Lung (tissue), 11 donors: ENCODE measurements at regions not wholly inside any gene's neighbourhood (a gene's known extent, or its start where the extent isn't known, plus 50 kb on each side); places are given as distances from the start of the nearest gene placed in this dataset.

Experiments
- ATAC-seq: fragments of 200-7000 bp; cut with Tn5 transposase; one replicate; pipeline ENCODE4 v1.9.1; 2020; ENCODE audit warnings: moderate number of reproducible peaks; ENCODE audit not compliant: insufficient read depth, low FRiP score
- DNase-seq, 3 donors: peaks; one replicate each; pipeline ENCODE4 v3.0.0-alpha.2; 2013 to 2017
- H3K27ac ChIP-seq, 2 donors: one replicate each; pipeline ENCODE4 v1.5.1; 2013; ENCODE audit warnings: mild to moderate bottlenecking in 2 of 2, moderate library complexity in 2 of 2, control low read depth in 1 of 2, inconsistent platforms in 1 of 2, low read depth in 1 of 2, low read length in 1 of 2
- H3K27me3 ChIP-seq, 3 donors: one replicate each; pipeline ENCODE4 v1.5.1; 2013; ENCODE audit warnings: low read length in 2 of 3; ENCODE audit not compliant: control insufficient read depth in 3 of 3, insufficient read depth in 3 of 3
- H3K36me3 ChIP-seq, 4 donors: one replicate each; pipeline ENCODE4 v1.5.1; 2013; ENCODE audit warnings: low read length in 4 of 4, mild to moderate bottlenecking in 1 of 4, moderate library complexity in 1 of 4; ENCODE audit not compliant: control insufficient read depth in 4 of 4, insufficient read depth in 4 of 4
- H3K4me1 ChIP-seq, 5 donors: one replicate each; pipeline ENCODE4 v1.5.1; 2013; ENCODE audit warnings: low read length in 5 of 5, mild to moderate bottlenecking in 2 of 5, moderate library complexity in 1 of 5; ENCODE audit not compliant: control insufficient read depth in 5 of 5, insufficient read depth in 5 of 5
- H3K4me3 ChIP-seq: one replicate; pipeline ENCODE4 v1.5.1; 2013; ENCODE audit warnings: mild to moderate bottlenecking, control low read depth, moderate library complexity
- H3K9ac ChIP-seq, 2 donors: one replicate each; pipeline ENCODE4 v1.5.1; 2013; ENCODE audit warnings: low read length in 2 of 2, control low read depth in 1 of 2; ENCODE audit not compliant: insufficient read depth in 1 of 2
- H3K9me3 ChIP-seq, 4 donors: one replicate each; pipeline ENCODE4 v1.5.1; 2013; ENCODE audit warnings: low read length in 3 of 4, mild to moderate bottlenecking in 1 of 4, moderate library complexity in 1 of 4; ENCODE audit not compliant: control insufficient read depth in 4 of 4, insufficient read depth in 3 of 4
- CTCF ChIP-seq: IDR thresholded peaks from 2 replicates; pipeline ENCODE4 v1.5.1; 2012; ENCODE audit warnings: mild to moderate bottlenecking; ENCODE audit errors: control extremely low read depth, extremely low read depth
- WGBS, 2 donors: extraction: QIAGEN DNeasy Blood & Tissue Kit; methylation state at CpG; one replicate each; pipeline ENCODE4 v1.1.7; 2013; 5-methylcytosine and 5-hydroxymethylcytosine counted together
- donor health status: control.
- donor health status: control.
- donor health status: Bipolar disorder and iron deficiency.
- donor health status: healthy.
- donor health status: DM: yes; HTN: yes; CAD: no.

- H3K27ac ChIP-seq = no peak overlapping the region
- H3K9ac ChIP-seq = no peak overlapping the region
- TF ChIP-seq CTCF = no peak
- DNase-seq (no peak), ATAC-seq (no peak)
- no peak overlapping the region for H3K4me3 ChIP-seq
- peaks cover 0 to 2% (median 0%) of the 10 kb centered on the region in 5 donors for H3K4me1 ChIP-seq
- H3K36me3 ChIP-seq = no peaks in the 10 kb centered on the region
- peaks cover 0 to 6% (median under 1%) of the 10 kb centered on the region in 4 donors for H3K9me3 ChIP-seq
- WGBS, 2 donors = 39 to 55% methylated on average over 8 of the region's 8 CpGs
- H3K27me3 ChIP-seq = no peaks in the 10 kb centered on the region
Measured at GRCh38 chr14:24695265-24696241, 61.6 kb upstream of the GZMB start.

GRCh38 chr14:24694680-24695079, 60.7 kb upstream of the GZMB start:
- ATAC-seq (no peak), DNase-seq (no peak)
- TF ChIP-seq CTCF = no peak
- Histone ChIP-seq H3K27me3 (no peaks in the 10 kb centered on the region), H3K9me3 (peaks cover 0 to 6% (median under 1%) of the 10 kb centered on the region in 4 donors), H3K9ac (no peak overlapping the region), H3K4me3 (no peak overlapping the region), H3K4me1 (peaks cover 0 to 3% (median 0%) of the 10 kb centered on the region in 5 donors), H3K27ac (no peak overlapping the region), H3K36me3 (no peaks in the 10 kb centered on the region)
- WGBS, 2 donors = 62 to 75% methylated on average over 3 of the region's 3 CpGs

- no peak for ATAC-seq
- Histone ChIP-seq H3K27me3 (no peaks in the 10 kb centered on the region), H3K4me1 (peaks cover 0 to 3% (median 0%) of the 10 kb centered on the region in 5 donors), H3K4me3 (no peak overlapping the region), H3K27ac (no peak overlapping the region), H3K9ac (no peak overlapping the region), H3K36me3 (no peaks in the 10 kb centered on the region), H3K9me3 (peaks cover 0 to 6% (median under 1%) of the 10 kb centered on the region in 4 donors)
- no peak for DNase-seq
- no peak for TF ChIP-seq CTCF
- WGBS, 2 donors = 69 to 86% methylated on average over 2 of the region's 2 CpGs
Measured at GRCh38 chr14:24693983-24694382, 60.0 kb upstream of the GZMB start.
